GM23338 (cell line): ENCODE measurements at regions not wholly inside any gene's neighbourhood (a gene's known extent, or its start where the extent isn't known, plus 50 kb on each side); places are given as distances from the start of the nearest gene placed in this dataset.

Source experiments
- ATAC-seq: fragments of 200-7000 bp; cut with Tn5 transposase; 3 replicates; pipeline ENCODE4 v1.9.1; 2020
- DNase-seq: peaks from one replicate; pipeline ENCODE4 v3.0.0-alpha.2; 2015; ENCODE audit warnings: low spot score
- H2AFZ ChIP-seq: fragments of 200-600 bp; sonication (generic); 2 replicates; pipeline ENCODE4 v1.8.0; 2016; ENCODE audit warnings: antibody characterized with exemption, mild to moderate bottlenecking, moderate library complexity
- H3F3A ChIP-seq: fragments of 200-600 bp; sonication (generic); replicated peaks from 2 replicates; pipeline ENCODE4 v1.8.0; 2017; ENCODE audit warnings: antibody characterized with exemption, mixed run types, low read depth
- H3K27ac ChIP-seq: fragments of 200-600 bp; sonication (generic); 2 replicates; pipeline ENCODE4 v1.6.1; 2016; ENCODE audit warnings: low read depth
- H3K27me3 ChIP-seq: fragments of 200-600 bp; sonication (generic); 2 replicates; pipeline ENCODE4 v1.8.0; 2016; ENCODE audit warnings: mild to moderate bottlenecking, mixed run types, moderate library complexity; ENCODE audit not compliant: insufficient read depth
- H3K36me3 ChIP-seq: fragments of 200-600 bp; sonication (generic); 2 replicates; pipeline ENCODE4 v1.8.0; 2016; ENCODE audit warnings: mild to moderate bottlenecking; ENCODE audit not compliant: insufficient read depth
- H3K4me1 ChIP-seq: fragments of 200-600 bp; sonication (generic); 2 replicates; pipeline ENCODE4 v1.8.0; 2016; ENCODE audit warnings: mild to moderate bottlenecking, moderate library complexity; ENCODE audit not compliant: insufficient read depth
- H3K4me2 ChIP-seq: fragments of 200-600 bp; sonication (generic); 2 replicates; pipeline ENCODE4 v1.7.1; 2017; ENCODE audit warnings: mixed run types
- H3K4me3 ChIP-seq: fragments of 200-600 bp; sonication (generic); 2 replicates; pipeline ENCODE4 v1.6.1; 2016; ENCODE audit warnings: mixed run types
- H3K79me2 ChIP-seq: fragments of 200-600 bp; sonication (generic); replicated peaks from 2 replicates; pipeline ENCODE4 v1.8.0; 2017; ENCODE audit warnings: mild to moderate bottlenecking; ENCODE audit not compliant: insufficient read depth
- H3K9me2 ChIP-seq: fragments of 200-600 bp; sonication (generic); 2 replicates; pipeline ENCODE4 v1.8.0; 2017; ENCODE audit not compliant: insufficient read depth
- H4K20me1 ChIP-seq: fragments of 200-600 bp; sonication (generic); replicated peaks from 2 replicates; pipeline ENCODE4 v1.8.0; 2017; ENCODE audit warnings: mild to moderate bottlenecking; ENCODE audit not compliant: insufficient read depth
- H3K27ac Mint-ChIP-seq: 2 replicates; pipeline ENCODE4 v1.8.0; 2020; ENCODE audit warnings: inconsistent platforms, mild to moderate bottlenecking, moderate library complexity, mixed read lengths
- H3K27me3 Mint-ChIP-seq: 3 replicates; pipeline ENCODE4 v1.8.0; 2022; ENCODE audit warnings: low read depth, mild to moderate bottlenecking, moderate library complexity, mixed read lengths, inconsistent platforms; ENCODE audit not compliant: insufficient read depth, poor library complexity
- H3K36me3 Mint-ChIP-seq: 3 replicates; pipeline ENCODE4 v1.8.0; 2021; ENCODE audit warnings: low read depth, mild to moderate bottlenecking, inconsistent platforms, moderate library complexity, mixed read lengths
- H3K4me1 Mint-ChIP-seq: 3 replicates; pipeline ENCODE4 v1.8.0; 2020; ENCODE audit warnings: mild to moderate bottlenecking, inconsistent platforms, mixed read lengths
- H3K4me3 Mint-ChIP-seq: 3 replicates; pipeline ENCODE4 v1.8.0; 2021; ENCODE audit warnings: moderate library complexity, mild to moderate bottlenecking, inconsistent platforms, mixed read lengths
- H3K9me3 Mint-ChIP-seq: 3 replicates; pipeline ENCODE4 v1.8.0; 2020; ENCODE audit warnings: moderate library complexity, mild to moderate bottlenecking, inconsistent platforms, mixed read lengths
- CREB1 ChIP-seq: fragments of 250-450 bp; sonication (Bioruptor Pico); IDR thresholded peaks from 2 replicates; pipeline ENCODE4 v1.5.0; 2020; ENCODE audit warnings: low read depth, mild to moderate bottlenecking, moderate library complexity
- EZH2 ChIP-seq: fragments of 200-600 bp; sonication (generic); IDR thresholded peaks from one replicate; pipeline ENCODE4 v1.8.0; 2017; ENCODE audit warnings: antibody characterized with exemption, mild to moderate bottlenecking, low read depth; ENCODE audit not compliant: unreplicated experiment
- EZH2phosphoT487 ChIP-seq: fragments of 200-600 bp; sonication (generic); IDR thresholded peaks from one replicate; pipeline ENCODE4 v1.8.1; 2018; ENCODE audit warnings: antibody characterized with exemption; ENCODE audit not compliant: unreplicated experiment
- JUNB ChIP-seq: IDR thresholded peaks from one replicate; pipeline ENCODE4 v1.6.1; 2016; ENCODE audit warnings: antibody characterized with exemption; ENCODE audit not compliant: unreplicated experiment
- NANOG ChIP-seq: IDR thresholded peaks from 2 replicates; pipeline ENCODE4 v1.6.1; 2016; ENCODE audit warnings: antibody characterized with exemption, borderline replicate concordance
- POLR2AphosphoS5 ChIP-seq: IDR thresholded peaks from 2 replicates; pipeline ENCODE4 v1.6.1; 2016; ENCODE audit warnings: antibody characterized with exemption, low read depth
- STAT1 ChIP-seq: IDR thresholded peaks from one replicate; pipeline ENCODE4 v1.6.1; 2016; ENCODE audit warnings: antibody characterized with exemption; ENCODE audit not compliant: unreplicated experiment
- ZNF114 ChIP-seq: fragments of 250-450 bp; sonication (Bioruptor Pico); IDR thresholded peaks from 2 replicates; pipeline ENCODE4 v1.5.0; 2020; ENCODE audit warnings: mild to moderate bottlenecking, moderate library complexity
- ZNF331 ChIP-seq: fragments of 250-450 bp; sonication (Bioruptor Pico); IDR thresholded peaks from 2 replicates; pipeline ENCODE4 v1.5.0; 2020; ENCODE audit warnings: low read depth, mild to moderate bottlenecking, moderate library complexity
- TF ChIP-seq, protein P1 (sequence below): IDR thresholded peaks from 2 replicates; pipeline ENCODE4 v1.6.1; 2016; ENCODE audit warnings: antibody characterized with exemption
- TF ChIP-seq, protein P2 (sequence below): IDR thresholded peaks from one replicate; pipeline ENCODE4 v1.6.1; 2018; ENCODE audit warnings: antibody characterized with exemption; ENCODE audit not compliant: unreplicated experiment
- TF ChIP-seq, protein P3 (sequence below): fragments of 250-450 bp; sonication (Bioruptor Pico); IDR thresholded peaks from 2 replicates; pipeline ENCODE4 v1.5.0; 2020; ENCODE audit warnings: mild to moderate bottlenecking, moderate library complexity
- TF ChIP-seq, protein P4 (sequence below), 2 experiments: fragments of 200-600 bp in 1 of 2; sonication (generic) in 1 of 2; conservative IDR thresholded peaks; 2 replicates each; pipeline versions ENCODE4 v1.5.1 to v1.6.1; 2016 to 2017; ENCODE audit warnings: antibody characterized with exemption in 2 of 2, low read depth in 2 of 2, mild to moderate bottlenecking in 2 of 2, moderate library complexity in 1 of 2

GRCh38 chr1:60762911-60763310 lies 319.4 kb upstream of the NFIA start:
- Histone ChIP-seq H4K20me1 (no peaks in the 10 kb centered on the region), H3K79me2 (no peaks in the 10 kb centered on the region), H3K36me3 (no peaks in the 10 kb centered on the region), H3K27me3 (no peaks in the 10 kb centered on the region), H2AFZ (no peak overlapping the region), H3K9me2 (peaks cover 6% of the 10 kb centered on the region; the same call in 1 of the 2 replicates), H3K27ac (no peak overlapping the region), H3K4me3 (no peak overlapping the region), H3F3A (no peaks in the 10 kb centered on the region), H3K4me1 (no peaks in the 10 kb centered on the region), H3K4me2 (no peak overlapping the region)
- no peaks in the 10 kb centered on the region for H3K9me3 Mint-ChIP-seq
- TF ChIP-seq, protein P1, sequence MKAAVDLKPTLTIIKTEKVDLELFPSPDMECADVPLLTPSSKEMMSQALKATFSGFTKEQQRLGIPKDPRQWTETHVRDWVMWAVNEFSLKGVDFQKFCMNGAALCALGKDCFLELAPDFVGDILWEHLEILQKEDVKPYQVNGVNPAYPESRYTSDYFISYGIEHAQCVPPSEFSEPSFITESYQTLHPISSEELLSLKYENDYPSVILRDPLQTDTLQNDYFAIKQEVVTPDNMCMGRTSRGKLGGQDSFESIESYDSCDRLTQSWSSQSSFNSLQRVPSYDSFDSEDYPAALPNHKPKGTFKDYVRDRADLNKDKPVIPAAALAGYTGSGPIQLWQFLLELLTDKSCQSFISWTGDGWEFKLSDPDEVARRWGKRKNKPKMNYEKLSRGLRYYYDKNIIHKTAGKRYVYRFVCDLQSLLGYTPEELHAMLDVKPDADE: no peak
- TF ChIP-seq STAT1: no peak
- TF ChIP-seq POLR2AphosphoS5: no peak
- no peak for TF ChIP-seq EZH2
- TF ChIP-seq JUNB: no peak
- TF ChIP-seq, protein P2, sequence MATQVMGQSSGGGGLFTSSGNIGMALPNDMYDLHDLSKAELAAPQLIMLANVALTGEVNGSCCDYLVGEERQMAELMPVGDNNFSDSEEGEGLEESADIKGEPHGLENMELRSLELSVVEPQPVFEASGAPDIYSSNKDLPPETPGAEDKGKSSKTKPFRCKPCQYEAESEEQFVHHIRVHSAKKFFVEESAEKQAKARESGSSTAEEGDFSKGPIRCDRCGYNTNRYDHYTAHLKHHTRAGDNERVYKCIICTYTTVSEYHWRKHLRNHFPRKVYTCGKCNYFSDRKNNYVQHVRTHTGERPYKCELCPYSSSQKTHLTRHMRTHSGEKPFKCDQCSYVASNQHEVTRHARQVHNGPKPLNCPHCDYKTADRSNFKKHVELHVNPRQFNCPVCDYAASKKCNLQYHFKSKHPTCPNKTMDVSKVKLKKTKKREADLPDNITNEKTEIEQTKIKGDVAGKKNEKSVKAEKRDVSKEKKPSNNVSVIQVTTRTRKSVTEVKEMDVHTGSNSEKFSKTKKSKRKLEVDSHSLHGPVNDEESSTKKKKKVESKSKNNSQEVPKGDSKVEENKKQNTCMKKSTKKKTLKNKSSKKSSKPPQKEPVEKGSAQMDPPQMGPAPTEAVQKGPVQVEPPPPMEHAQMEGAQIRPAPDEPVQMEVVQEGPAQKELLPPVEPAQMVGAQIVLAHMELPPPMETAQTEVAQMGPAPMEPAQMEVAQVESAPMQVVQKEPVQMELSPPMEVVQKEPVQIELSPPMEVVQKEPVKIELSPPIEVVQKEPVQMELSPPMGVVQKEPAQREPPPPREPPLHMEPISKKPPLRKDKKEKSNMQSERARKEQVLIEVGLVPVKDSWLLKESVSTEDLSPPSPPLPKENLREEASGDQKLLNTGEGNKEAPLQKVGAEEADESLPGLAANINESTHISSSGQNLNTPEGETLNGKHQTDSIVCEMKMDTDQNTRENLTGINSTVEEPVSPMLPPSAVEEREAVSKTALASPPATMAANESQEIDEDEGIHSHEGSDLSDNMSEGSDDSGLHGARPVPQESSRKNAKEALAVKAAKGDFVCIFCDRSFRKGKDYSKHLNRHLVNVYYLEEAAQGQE: no peak
- TF ChIP-seq, protein P3, sequence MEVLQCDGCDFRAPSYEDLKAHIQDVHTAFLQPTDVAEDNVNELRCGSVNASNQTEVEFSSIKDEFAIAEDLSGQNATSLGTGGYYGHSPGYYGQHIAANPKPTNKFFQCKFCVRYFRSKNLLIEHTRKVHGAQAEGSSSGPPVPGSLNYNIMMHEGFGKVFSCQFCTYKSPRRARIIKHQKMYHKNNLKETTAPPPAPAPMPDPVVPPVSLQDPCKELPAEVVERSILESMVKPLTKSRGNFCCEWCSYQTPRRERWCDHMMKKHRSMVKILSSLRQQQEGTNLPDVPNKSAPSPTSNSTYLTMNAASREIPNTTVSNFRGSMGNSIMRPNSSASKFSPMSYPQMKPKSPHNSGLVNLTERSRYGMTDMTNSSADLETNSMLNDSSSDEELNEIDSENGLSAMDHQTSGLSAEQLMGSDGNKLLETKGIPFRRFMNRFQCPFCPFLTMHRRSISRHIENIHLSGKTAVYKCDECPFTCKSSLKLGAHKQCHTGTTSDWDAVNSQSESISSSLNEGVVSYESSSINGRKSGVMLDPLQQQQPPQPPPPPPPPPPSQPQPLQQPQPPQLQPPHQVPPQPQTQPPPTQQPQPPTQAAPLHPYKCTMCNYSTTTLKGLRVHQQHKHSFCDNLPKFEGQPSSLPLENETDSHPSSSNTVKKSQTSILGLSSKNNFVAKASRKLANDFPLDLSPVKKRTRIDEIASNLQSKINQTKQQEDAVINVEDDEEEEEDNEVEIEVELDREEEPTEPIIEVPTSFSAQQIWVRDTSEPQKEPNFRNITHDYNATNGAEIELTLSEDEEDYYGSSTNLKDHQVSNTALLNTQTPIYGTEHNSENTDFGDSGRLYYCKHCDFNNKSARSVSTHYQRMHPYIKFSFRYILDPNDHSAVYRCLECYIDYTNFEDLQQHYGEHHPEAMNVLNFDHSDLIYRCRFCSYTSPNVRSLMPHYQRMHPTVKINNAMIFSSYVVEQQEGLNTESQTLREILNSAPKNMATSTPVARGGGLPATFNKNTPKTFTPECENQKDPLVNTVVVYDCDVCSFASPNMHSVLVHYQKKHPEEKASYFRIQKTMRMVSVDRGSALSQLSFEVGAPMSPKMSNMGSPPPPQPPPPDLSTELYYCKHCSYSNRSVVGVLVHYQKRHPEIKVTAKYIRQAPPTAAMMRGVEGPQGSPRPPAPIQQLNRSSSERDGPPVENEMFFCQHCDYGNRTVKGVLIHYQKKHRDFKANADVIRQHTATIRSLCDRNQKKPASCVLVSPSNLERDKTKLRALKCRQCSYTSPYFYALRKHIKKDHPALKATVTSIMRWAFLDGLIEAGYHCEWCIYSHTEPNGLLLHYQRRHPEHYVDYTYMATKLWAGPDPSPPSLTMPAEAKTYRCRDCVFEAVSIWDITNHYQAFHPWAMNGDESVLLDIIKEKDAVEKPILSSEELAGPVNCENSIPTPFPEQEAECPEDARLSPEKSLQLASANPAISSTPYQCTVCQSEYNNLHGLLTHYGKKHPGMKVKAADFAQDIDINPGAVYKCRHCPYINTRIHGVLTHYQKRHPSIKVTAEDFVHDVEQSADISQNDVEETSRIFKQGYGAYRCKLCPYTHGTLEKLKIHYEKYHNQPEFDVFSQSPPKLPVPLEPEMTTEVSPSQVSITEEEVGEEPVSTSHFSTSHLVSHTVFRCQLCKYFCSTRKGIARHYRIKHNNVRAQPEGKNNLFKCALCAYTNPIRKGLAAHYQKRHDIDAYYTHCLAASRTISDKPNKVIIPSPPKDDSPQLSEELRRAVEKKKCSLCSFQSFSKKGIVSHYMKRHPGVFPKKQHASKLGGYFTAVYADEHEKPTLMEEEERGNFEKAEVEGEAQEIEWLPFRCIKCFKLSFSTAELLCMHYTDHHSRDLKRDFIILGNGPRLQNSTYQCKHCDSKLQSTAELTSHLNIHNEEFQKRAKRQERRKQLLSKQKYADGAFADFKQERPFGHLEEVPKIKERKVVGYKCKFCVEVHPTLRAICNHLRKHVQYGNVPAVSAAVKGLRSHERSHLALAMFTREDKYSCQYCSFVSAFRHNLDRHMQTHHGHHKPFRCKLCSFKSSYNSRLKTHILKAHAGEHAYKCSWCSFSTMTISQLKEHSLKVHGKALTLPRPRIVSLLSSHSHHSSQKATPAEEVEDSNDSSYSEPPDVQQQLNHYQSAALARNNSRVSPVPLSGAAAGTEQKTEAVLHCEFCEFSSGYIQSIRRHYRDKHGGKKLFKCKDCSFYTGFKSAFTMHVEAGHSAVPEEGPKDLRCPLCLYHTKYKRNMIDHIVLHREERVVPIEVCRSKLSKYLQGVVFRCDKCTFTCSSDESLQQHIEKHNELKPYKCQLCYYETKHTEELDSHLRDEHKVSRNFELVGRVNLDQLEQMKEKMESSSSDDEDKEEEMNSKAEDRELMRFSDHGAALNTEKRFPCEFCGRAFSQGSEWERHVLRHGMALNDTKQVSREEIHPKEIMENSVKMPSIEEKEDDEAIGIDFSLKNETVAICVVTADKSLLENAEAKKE (CRISPR knock-in tag): no peak
- no peak for TF ChIP-seq ZNF114 (CRISPR knock-in tag)
- no peak for TF ChIP-seq EZH2phosphoT487
- TF ChIP-seq NANOG: no peak
- no peak for TF ChIP-seq ZNF331
- TF ChIP-seq CREB1 (CRISPR knock-in tag): no peak
- TF ChIP-seq, protein P4, sequence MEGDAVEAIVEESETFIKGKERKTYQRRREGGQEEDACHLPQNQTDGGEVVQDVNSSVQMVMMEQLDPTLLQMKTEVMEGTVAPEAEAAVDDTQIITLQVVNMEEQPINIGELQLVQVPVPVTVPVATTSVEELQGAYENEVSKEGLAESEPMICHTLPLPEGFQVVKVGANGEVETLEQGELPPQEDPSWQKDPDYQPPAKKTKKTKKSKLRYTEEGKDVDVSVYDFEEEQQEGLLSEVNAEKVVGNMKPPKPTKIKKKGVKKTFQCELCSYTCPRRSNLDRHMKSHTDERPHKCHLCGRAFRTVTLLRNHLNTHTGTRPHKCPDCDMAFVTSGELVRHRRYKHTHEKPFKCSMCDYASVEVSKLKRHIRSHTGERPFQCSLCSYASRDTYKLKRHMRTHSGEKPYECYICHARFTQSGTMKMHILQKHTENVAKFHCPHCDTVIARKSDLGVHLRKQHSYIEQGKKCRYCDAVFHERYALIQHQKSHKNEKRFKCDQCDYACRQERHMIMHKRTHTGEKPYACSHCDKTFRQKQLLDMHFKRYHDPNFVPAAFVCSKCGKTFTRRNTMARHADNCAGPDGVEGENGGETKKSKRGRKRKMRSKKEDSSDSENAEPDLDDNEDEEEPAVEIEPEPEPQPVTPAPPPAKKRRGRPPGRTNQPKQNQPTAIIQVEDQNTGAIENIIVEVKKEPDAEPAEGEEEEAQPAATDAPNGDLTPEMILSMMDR (conservative IDR thresholded peaks at IDR 0.05; ENCODE audit: low read depth in 2 of 2): no peak
- DNase-seq (no peak), ATAC-seq (no peak)
- H3K4me3 Mint-ChIP-seq: no peak overlapping the region
- no peaks in the 10 kb centered on the region for H3K27me3 Mint-ChIP-seq
- H3K27ac Mint-ChIP-seq: no peak overlapping the region
- no peaks in the 10 kb centered on the region for H3K4me1 Mint-ChIP-seq
- H3K36me3 Mint-ChIP-seq: no peaks in the 10 kb centered on the region
